Mammary epithelial cell (primary cell): ENCODE measurements at regions not wholly inside any gene's neighbourhood (a gene's known extent, or its start where the extent isn't known, plus 50 kb on each side); places are given as distances from the start of the nearest gene placed in this dataset.

Experiments
- CTCF ChIP-seq, 2 donors: IDR thresholded peaks in 1 of 2; conservative IDR thresholded peaks in 1 of 2; 2 replicates each; pipeline ENCODE4 v1.5.1; 2011 to 2012; ENCODE audit warnings: inconsistent platforms in 2 of 2, low read length in 2 of 2, mild to moderate bottlenecking in 2 of 2, control low read depth in 1 of 2, low read depth in 1 of 2; ENCODE audit not compliant: insufficient read depth in 1 of 2; ENCODE audit errors: extremely low read depth in 1 of 2
- EZH2 ChIP-seq: IDR thresholded peaks from 2 replicates; pipeline ENCODE4 v1.6.1; 2012; ENCODE audit warnings: low read length, inconsistent platforms, borderline replicate concordance

GRCh38 chr11:97764193-97764592 is 1256.6 kb upstream of the CNTN5 start:
- TF ChIP-seq CTCF (conservative IDR thresholded peaks at IDR 0.05 in 1 of 2, IDR thresholded peaks at IDR 0.05 in 1 of 2; ENCODE audit: extremely low read depth in 1 of 2, insufficient read depth in 1 of 2, low read depth in 1 of 2, low read length in 2 of 2) = no peak
- no peak for TF ChIP-seq EZH2
